T-helper 17 cell (primary cell): ENCODE measurements at regions not wholly inside any gene's neighbourhood (a gene's known extent, or its start where the extent isn't known, plus 50 kb on each side); places are given as distances from the start of the nearest gene placed in this dataset.
A peak's percentile ranks its signal among the peaks of the same experiment; 100 is the strongest.
"Not testable (repeated sequence)": the region's sequence is repeated elsewhere in the genome, so short reads cannot be mapped to it uniquely, and the experiment has no call there.

Experiments
- ATAC-seq: fragments of 150-1000 bp; cut with Tn5 transposase; 2 replicates; pipeline ENCODE4 v1.10.0; 2021; ENCODE audit warnings: mild to moderate bottlenecking, moderate library complexity
- DNase-seq, 3 donors: peaks; one replicate each; pipeline versions ENCODE4 v3.0.0 to v3.0.0-alpha.2; 2020 to 2021
- H3K9me3 ChIP-seq: one replicate; pipeline ENCODE4 v1.7.0; 2013; ENCODE audit warnings: low read length, mild to moderate bottlenecking; ENCODE audit not compliant: control insufficient read depth, poor library complexity, severe bottlenecking
- H3K27ac Mint-ChIP-seq: one replicate; pipeline ENCODE4 v1.8.0; 2022; ENCODE audit warnings: mild to moderate bottlenecking, moderate library complexity, mixed read lengths
- H3K27me3 Mint-ChIP-seq: one replicate; pipeline ENCODE4 v1.8.0; 2022; ENCODE audit warnings: mixed read lengths
- H3K36me3 Mint-ChIP-seq: one replicate; pipeline ENCODE4 v1.8.0; 2022; ENCODE audit warnings: low read depth, mixed read lengths
- H3K4me1 Mint-ChIP-seq: one replicate; pipeline ENCODE4 v1.8.0; 2022; ENCODE audit warnings: mild to moderate bottlenecking, mixed read lengths
- H3K4me3 Mint-ChIP-seq: one replicate; pipeline ENCODE4 v1.8.0; 2022; ENCODE audit warnings: mild to moderate bottlenecking, moderate library complexity, mixed read lengths

- DNase-seq = no peak
- Mint-ChIP-seq H3K4me1 (no peaks in the 10 kb centered on the region), H3K36me3 (peaks cover 2% of the 10 kb centered on the region), H3K4me3 (no peak overlapping the region), H3K27ac (no peak overlapping the region), H3K27me3 (peaks cover 5% of the 10 kb centered on the region)
- ATAC-seq = no peak
- no peaks in the 10 kb centered on the region for H3K9me3 ChIP-seq
Observed at GRCh38 chrX:40976981-40977380, 108.3 kb upstream of the USP9X start.

GRCh38 chrX:40984962-40985361 lies 100.3 kb upstream of the USP9X start:
- Mint-ChIP-seq H3K4me3 (no peak overlapping the region), H3K27ac (no peak overlapping the region), H3K4me1 (peaks cover 3% of the 10 kb centered on the region), H3K36me3 (no peaks in the 10 kb centered on the region), H3K27me3 (no peaks in the 10 kb centered on the region)
- ATAC-seq (no peak), DNase-seq (no peak)
- H3K9me3 ChIP-seq = no peaks in the 10 kb centered on the region

GRCh38 chrX:40987413-40987812 lies 97.8 kb upstream of the USP9X start:
- H3K4me3 Mint-ChIP-seq = no peak overlapping the region
- DNase-seq (no peak), ATAC-seq (no peak)
- no peak overlapping the region for H3K27ac Mint-ChIP-seq
- no peaks in the 10 kb centered on the region for H3K27me3 Mint-ChIP-seq
- peaks cover 5% of the 10 kb centered on the region for H3K4me1 Mint-ChIP-seq
- no peaks in the 10 kb centered on the region for H3K36me3 Mint-ChIP-seq
- no peaks in the 10 kb centered on the region for H3K9me3 ChIP-seq

- Mint-ChIP-seq H3K27me3 (no peaks in the 10 kb centered on the region), H3K27ac (no peak overlapping the region), H3K36me3 (no peaks in the 10 kb centered on the region), H3K4me1 (peaks cover 5% of the 10 kb centered on the region), H3K4me3 (no peak overlapping the region)
- DNase-seq (no peak), ATAC-seq (no peak)
- no peaks in the 10 kb centered on the region for H3K9me3 ChIP-seq
Observed at GRCh38 chrX:40988100-40988499, 97.1 kb upstream of the USP9X start.

- H3K4me1 Mint-ChIP-seq, H3K36me3 Mint-ChIP-seq, DNase-seq, H3K9me3 ChIP-seq, H3K4me3 Mint-ChIP-seq, H3K27me3 Mint-ChIP-seq, ATAC-seq, H3K27ac Mint-ChIP-seq: not testable (repeated sequence)
Observed at GRCh38 chrX:40993395-40993794, 91.8 kb upstream of the USP9X start.

- ATAC-seq = peak; percentile 65
Observed at GRCh38 chrX:40996886-40997530, 88.2 kb upstream of the USP9X start.

GRCh38 chrX:40998123-40998522 lies 87.1 kb upstream of the USP9X start:
- ATAC-seq = no peak
- H3K27me3 Mint-ChIP-seq = no peaks in the 10 kb centered on the region
- no peaks in the 10 kb centered on the region for H3K4me1 Mint-ChIP-seq

More at GRCh38 chrX:40996886-40997530, 88.2 kb upstream of the USP9X start:
- Mint-ChIP-seq H3K27ac (no peak overlapping the region), H3K36me3 (no peaks in the 10 kb centered on the region), H3K4me3 (no peak overlapping the region), H3K27me3 (no peaks in the 10 kb centered on the region), H3K4me1 (no peaks in the 10 kb centered on the region)
- no peak for DNase-seq
- no peaks in the 10 kb centered on the region for H3K9me3 ChIP-seq

GRCh38 chrX:41001327-41001726 lies 83.9 kb upstream of the USP9X start:
- DNase-seq (no peak), ATAC-seq (no peak)
- H3K9me3 ChIP-seq = no peaks in the 10 kb centered on the region
- Mint-ChIP-seq H3K4me1 (no peaks in the 10 kb centered on the region), H3K36me3 (no peaks in the 10 kb centered on the region), H3K27ac (no peak overlapping the region), H3K4me3 (no peak overlapping the region), H3K27me3 (no peaks in the 10 kb centered on the region)

More at GRCh38 chrX:40998123-40998522, 87.1 kb upstream of the USP9X start:
- H3K4me3 Mint-ChIP-seq = no peak overlapping the region
- no peak for DNase-seq
- no peak overlapping the region for H3K27ac Mint-ChIP-seq
- H3K9me3 ChIP-seq = no peaks in the 10 kb centered on the region
- H3K36me3 Mint-ChIP-seq = no peaks in the 10 kb centered on the region

- ATAC-seq (no peak), DNase-seq (no peak)
- no peak overlapping the region for H3K27ac Mint-ChIP-seq
- H3K27me3 Mint-ChIP-seq = no peaks in the 10 kb centered on the region
- no peaks in the 10 kb centered on the region for H3K4me1 Mint-ChIP-seq
- H3K4me3 Mint-ChIP-seq = no peak overlapping the region
- no peaks in the 10 kb centered on the region for H3K9me3 ChIP-seq
- no peaks in the 10 kb centered on the region for H3K36me3 Mint-ChIP-seq
Observed at GRCh38 chrX:41002026-41002425, 83.2 kb upstream of the USP9X start.

- H3K9me3 ChIP-seq = no peaks in the 10 kb centered on the region
- Mint-ChIP-seq H3K4me1 (no peaks in the 10 kb centered on the region), H3K4me3 (no peak overlapping the region), H3K36me3 (no peaks in the 10 kb centered on the region), H3K27ac (no peak overlapping the region), H3K27me3 (no peaks in the 10 kb centered on the region)
- DNase-seq = no peak
- ATAC-seq = no peak
Observed at GRCh38 chrX:41003506-41004270, 81.6 kb upstream of the USP9X start.

GRCh38 chrX:41005445-41005992 lies 79.7 kb upstream of the USP9X start:
- Mint-ChIP-seq H3K27me3 (no peaks in the 10 kb centered on the region), H3K4me1 (peaks cover 3% of the 10 kb centered on the region), H3K4me3 (no peak overlapping the region), H3K36me3 (no peaks in the 10 kb centered on the region), H3K27ac (no peak overlapping the region)
- no peaks in the 10 kb centered on the region for H3K9me3 ChIP-seq
- no peak for ATAC-seq
- no peak for DNase-seq

- peak; percentile 91 for ATAC-seq
- H3K9me3 ChIP-seq = no peaks in the 10 kb centered on the region
- Mint-ChIP-seq H3K36me3 (no peaks in the 10 kb centered on the region), H3K4me3 (peak overlapping the region; percentile 78), H3K4me1 (peaks cover 7% of the 10 kb centered on the region), H3K27ac (peak overlapping the region; percentile 91), H3K27me3 (no peaks in the 10 kb centered on the region)
- DNase-seq = peak in 2 of 3 donors; percentile 5 to 9
Observed at GRCh38 chrX:41009850-41010846, 75.1 kb upstream of the USP9X start.
